HG03103 (cell line): ENCODE measurements at regions not wholly inside any gene's neighbourhood (a gene's known extent, or its start where the extent isn't known, plus 50 kb on each side); places are given as distances from the start of the nearest gene placed in this dataset.

Experiments used
- ATAC-seq: cut with Tn5 transposase; IDR thresholded peaks from one replicate; pipeline ENCODE4 v1.9.1; 2021; ENCODE audit warnings: low read depth; ENCODE audit not compliant: unreplicated experiment

DNA sequence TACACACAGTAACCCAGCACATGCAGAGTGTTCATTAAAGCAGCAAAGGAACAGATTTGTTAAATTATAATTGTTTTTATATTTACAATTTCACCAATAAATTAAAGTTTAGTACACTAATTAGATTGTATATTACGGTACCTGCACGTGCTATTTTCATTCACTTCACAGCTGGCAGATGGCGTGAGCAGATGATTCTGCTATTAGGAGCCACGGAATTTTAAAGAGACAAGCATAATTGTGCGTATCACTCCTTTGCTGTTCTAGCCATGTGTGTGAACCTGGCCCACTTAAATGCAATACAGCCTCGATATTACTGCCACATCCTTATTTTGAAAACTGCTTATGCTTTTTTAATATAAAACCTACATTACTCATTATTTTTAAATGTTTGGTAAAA is 332.8 kb upstream of the SOX11 start:
- no peak for ATAC-seq

DNA sequence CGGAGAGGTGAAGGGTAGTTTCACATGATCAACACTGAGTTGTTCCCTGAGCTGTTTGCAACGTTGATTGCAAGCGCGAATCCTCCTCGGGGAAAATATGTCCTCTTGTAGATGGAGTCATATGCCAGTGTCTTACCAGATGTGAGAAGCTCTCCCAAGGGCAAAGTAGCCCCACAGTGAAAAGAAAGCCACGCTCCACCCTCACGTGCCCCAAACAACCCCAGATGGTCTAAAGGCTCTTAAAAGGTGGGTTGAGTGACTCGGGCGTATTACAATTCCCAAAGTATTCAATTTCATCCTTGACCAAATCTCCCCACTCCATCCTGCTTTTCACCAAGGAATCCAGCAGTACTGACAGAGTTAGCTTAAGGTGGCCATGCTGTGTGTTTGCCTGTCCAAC is 332.1 kb upstream of the SOX11 start:
- no peak for ATAC-seq

DNA sequence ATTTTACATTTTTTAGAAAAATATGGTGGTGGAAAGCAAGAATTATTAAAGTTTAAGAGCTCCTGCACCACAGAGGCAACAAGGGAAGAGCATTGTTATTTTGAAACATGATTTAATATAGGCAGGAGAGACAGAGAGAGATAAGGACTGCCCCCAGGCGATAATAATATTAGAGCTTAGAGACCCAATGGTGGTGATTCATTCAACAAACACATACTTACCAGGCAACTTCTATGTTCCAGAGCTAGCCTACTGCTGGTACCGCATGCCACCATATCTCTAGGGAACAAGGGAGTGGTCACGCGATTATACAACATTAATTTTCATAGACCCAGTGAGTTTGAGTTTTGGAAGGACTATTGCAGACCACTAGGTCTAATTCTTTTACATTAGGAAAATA is 327.8 kb upstream of the SOX11 start:
- no peak for ATAC-seq

DNA sequence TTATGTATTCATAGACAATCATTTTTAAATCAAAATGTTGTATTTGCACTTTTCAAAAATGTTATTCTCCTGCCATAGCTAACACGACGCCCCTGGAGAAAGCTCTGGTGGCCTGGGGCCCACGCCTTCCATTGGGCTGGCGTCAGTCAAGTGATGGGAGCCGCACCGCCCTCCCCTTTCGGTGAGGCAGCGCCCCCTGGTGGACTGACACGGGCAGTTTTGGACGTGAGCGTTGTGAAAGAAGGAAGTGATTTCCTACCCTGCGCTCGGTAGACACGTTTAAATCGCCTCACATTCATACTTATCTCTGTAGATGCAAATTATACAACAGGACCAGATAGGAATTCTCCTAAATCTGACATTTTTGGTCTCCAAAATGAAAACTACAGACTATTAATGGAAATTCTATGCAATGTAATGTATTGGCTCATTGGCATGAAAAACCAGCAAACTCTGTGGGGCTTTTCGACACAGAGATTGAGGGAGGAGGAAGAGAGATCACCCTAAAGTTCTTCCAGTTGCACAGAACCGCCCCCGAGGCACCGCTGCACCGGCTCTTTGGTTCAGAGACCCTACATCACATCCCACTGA is 326.2 kb upstream of the SOX11 start:
- ATAC-seq, result peak; percentile 94

DNA sequence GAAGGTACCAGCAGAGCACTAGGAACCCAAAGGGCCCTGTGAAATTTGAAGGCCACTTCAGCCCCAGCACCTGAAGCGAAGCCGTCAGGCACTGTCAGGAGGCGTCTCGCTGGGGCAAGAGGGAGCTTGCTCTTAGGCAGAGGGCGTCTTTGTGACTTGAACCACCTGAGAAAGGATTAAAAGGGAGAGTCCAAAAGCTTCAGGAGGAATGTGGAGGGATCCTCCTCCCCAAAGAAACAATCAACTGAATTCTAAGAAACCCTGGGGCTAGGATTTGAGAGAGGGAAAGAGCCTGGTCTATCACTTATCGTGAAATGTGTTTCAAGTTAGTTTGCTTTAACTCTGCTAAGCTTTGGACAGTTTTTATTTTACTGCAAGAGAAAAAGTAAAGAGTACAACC is 324.9 kb upstream of the SOX11 start:
- no peak for ATAC-seq

DNA sequence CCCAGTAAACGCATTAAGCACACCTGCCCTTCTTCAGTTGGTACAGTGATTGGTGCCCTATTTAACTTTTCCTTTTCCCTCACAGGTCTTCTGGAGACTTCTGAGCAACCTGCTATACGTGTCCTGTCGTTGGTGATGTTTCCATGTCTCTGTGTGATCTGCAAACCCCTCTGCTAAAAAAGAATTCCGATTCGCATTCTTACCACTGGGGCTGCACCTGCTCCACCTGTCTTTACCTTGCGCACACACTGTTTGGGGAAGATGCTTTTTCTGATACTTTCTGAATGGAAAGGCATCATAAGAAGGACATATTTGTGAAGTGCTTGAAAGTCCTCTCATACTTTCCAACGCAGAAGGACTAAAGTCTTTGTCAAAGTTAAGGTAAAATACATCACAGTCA is 323.9 kb upstream of the SOX11 start:
- no peak for ATAC-seq

DNA sequence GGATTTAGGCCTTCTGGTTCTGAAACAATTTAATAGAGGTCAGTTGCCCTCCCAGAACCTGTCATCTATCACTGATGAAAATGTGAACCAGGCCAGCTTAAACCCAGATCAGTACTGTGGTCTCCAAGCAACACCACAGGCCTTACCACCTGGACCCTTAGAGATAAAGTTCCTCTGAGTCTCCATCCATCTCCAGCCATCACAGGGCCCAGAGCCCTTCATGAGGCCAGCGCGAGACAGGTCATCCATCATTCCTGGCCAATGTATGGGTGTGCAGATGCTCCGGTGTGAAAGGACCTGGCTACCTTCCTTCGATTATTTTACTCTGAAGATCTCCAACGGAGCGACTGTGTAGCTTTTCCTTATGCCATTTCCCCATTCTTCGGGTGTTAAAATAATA is 322.7 kb upstream of the SOX11 start:
- ATAC-seq, result no peak

DNA sequence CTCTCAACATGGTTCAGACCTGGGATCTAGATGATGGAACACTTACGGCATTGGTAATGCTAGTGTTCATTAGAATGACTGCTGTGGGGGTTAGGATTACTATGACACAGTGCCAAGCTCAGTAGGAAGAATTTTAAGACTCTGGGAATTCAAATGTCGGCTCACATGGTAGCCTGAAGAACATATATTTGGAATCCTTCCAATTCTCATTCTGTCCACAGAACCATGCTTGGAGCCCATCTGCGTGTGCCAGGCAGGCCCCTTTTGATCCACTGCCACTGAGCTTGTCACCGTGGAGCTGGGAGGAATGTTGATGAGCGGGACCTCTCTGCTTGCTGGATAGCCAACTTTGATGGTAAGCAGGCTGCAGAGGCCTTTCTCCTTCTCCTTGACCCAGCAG is 322.0 kb upstream of the SOX11 start:
- ATAC-seq, result no peak

DNA sequence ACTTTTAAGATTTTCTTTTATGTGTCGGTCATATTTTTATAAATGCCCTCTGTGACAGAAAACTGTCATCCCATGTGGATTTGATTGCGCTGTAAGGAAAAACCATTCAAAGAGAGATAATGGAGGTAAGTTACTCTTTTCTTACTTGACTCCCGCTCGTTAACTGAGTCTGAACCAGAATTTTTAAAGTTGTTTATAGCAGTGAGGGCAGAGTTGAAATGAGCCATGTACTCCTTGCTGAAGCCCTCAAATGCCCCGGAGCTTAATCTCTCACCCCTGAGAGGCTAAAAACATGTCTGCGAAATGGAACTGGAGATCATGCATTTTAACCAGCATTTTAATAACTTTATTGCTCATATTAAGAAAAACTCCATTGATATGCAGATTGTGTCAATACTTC is 320.0 kb upstream of the SOX11 start:
- ATAC-seq, result no peak

DNA sequence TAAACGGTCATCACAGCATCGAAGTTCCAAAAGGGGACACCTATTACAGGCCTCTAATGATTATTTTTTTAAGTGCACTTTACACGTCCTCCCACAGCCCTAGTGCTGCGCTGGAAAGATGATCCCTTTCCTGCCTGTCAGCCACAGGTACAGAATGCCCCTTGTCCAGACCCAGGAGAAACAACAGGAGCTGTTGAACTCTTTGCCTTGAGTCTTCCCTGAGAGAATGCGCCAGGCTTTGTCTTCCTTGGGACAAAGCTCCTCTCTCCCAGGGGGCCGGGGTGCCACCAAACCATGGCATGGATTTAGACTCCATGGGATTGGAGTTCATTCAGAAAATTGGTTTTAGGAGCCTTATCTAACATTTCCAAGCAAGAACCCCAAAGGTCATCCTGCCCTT is 319.0 kb upstream of the SOX11 start:
- no peak for ATAC-seq

DNA sequence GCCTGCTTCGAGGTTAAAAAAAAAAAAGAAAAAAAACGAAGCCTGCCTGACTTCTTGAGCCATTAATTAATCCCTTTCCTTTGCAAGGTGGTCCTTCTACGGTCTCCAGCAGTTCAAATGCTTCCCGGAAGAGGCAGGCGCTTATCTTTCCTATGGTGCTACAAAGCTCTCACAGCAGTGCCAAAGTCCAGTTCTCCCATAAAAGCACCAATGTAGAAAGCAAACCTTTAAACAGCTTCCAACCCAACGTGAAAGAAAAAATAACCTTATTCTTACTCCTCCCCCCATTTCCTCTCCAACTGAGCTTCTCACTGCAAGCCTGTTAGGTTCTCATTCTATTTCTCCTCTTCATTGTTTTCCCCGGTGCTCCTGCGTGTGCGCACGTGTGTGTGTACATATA is 317.4 kb upstream of the SOX11 start:
- no peak for ATAC-seq

DNA sequence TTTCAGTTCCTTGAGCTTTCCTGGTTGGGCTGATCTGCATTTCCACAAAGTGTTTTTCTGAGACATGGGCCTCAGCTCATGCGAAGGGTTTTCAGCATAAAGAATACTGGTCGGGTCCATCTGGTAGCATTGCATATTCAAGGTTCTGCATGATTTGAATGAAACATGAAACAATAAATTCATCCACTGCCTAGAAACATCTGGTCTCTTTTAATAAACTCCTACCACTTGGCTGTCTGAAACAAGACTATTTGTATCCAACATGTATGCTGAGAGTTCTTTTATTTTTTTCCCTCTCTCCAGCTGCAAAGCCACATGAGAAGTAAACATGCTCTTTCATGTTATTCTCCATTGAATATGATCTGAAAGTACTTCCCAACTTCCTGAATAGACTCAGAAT is 314.9 kb upstream of the SOX11 start:
- ATAC-seq, result no peak

DNA sequence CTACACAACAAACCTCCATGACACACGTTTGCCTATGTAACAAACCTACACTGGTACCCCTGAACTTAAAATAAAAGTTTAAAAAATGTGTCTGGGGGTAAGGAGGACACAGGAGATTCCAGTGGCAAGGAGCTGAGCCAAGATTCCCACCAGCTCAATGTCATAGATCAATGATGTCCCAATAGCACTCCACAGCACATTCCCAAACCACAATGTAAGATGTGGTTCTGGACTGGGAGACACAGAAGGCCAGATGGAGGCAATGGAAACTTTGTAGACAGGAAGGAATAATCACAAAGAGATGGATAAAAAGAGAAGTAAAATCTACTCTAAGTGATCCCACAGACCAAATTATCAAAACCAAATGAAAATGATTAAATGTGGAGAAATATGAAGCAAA is 312.4 kb upstream of the SOX11 start:
- no peak for ATAC-seq

DNA sequence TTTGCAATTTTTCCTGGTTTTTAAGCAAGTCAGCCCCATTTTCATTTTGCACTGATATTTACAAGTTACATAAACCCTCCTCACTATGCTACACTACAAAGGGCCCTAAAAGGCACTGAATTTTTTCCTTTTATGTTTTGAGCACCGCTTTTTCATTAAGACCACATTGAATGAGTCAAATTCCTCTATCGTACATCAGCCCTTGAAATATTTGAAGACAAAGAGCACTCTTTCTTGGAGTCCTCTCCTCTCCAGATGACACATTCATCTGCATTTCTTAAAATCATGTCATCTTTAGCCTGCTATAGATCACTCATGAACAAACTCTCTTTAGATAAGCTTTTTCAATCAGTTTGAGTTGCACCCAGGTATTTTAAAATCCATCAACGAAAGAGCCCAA is 306.6 kb upstream of the SOX11 start:
- ATAC-seq, result no peak

DNA sequence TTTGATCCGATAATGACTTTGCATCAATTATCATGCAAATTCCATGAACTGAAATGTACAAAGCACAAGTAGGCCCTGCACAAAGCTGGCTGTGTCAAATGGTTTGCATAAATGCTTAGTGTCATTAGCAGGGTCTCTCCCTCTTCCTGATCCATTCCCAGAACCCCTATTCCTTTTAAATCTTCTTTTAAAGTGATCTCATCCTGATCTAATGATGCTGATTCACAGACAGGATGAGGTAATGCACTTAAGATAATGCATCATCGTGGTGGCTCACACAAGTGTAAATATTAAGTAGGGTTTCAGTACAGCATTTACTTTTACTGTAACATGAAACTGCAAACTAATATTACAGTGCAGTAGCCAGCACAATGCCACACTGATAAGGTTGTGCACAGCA is 304.8 kb upstream of the SOX11 start:
- ATAC-seq, result no peak

DNA sequence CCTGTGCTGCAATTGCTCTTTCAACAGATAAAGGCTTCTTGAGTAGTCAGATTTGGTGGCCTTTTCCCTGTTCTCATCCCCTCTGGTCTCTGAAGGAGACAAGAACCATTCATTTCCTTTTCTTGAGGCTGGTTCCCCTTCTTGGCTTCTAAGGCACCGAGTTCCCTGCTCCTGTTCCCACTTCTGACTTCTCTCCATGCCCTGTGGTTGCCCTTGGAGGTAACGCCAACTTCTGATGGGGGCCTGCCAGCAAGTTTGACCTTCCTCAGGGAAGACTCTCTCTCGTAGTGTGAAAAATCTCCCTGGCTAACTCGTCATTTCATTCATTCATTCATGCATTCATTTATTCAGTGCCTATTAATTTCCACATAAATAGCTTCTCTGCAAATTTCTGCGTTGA is 302.4 kb upstream of the SOX11 start:
- ATAC-seq, result no peak

DNA sequence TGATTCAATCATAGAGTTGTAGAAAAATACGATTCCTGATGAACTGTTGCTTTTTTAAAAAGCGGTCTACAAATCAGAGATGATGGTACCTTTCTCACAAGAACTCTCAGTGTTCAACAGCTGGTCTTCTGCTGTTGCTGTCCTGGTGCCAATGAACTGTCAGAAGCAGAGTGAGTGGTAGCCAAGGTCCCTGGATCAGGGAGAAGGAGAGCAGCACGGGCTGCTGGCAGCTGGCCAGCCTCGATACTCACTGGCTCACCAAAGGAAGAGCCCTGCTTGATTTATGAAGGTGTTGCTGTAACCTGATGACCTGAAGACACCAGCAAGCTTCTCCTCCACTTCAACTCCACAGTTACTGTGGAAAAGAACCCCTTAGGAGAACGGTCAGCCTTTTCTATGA is 300.8 kb upstream of the SOX11 start:
- ATAC-seq, result no peak

DNA sequence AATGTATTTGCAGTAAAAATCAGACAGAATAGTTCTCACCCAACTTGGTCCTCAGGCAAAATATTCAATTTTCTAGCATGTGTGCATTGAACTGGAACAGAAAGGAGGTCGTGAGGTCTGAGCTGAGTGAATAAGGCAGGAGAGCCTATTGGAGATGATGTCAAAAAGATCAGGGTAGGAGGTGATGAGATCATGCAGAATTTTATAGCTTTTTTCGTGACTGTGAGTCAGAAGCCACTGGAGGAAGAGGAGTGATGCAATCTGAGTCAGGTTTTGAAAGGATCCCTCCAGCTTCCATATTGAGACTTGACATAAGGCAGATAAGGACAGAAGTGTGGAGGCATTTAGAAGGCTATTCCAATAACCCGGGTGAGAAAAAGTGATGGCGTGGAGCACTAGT is 299.5 kb upstream of the SOX11 start:
- no peak for ATAC-seq

DNA sequence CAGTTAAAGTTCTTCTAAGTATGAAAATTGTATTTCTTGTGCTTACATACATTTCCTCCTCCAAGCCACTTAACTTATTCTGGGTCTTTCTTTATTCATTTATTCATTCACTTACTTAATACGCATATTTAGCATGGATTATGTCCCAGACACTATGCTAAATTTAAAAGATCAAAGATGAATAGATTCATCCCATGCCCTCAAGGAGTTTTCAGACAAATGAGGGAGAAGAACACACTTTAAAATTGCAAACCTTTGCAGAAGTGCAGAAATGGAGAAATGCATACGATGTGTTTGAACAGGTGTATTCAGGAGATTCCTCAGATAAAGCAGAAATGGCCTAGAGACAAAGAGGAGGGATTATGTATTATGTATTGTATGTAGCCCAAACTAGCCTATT is 298.7 kb upstream of the SOX11 start:
- ATAC-seq, result no peak

DNA sequence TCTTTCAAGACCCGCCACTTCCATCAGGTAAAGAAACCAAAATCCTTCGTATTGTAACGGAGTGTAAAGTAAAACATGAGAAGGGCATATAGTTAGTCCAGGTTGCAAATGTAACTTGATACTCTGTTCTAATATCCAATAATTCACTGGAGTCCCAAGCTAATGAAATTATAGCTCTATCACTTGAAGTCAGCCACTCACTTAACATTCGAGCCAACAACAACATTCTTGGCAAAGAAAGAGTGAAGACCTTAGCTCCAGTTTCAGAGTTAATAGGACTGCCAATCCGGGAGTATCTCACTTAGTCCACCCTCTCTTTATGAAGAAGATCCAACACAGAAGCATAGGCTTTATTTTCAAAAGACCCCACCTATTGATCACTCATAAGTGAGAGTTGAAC is 298.0 kb upstream of the SOX11 start:
- ATAC-seq, result no peak

DNA sequence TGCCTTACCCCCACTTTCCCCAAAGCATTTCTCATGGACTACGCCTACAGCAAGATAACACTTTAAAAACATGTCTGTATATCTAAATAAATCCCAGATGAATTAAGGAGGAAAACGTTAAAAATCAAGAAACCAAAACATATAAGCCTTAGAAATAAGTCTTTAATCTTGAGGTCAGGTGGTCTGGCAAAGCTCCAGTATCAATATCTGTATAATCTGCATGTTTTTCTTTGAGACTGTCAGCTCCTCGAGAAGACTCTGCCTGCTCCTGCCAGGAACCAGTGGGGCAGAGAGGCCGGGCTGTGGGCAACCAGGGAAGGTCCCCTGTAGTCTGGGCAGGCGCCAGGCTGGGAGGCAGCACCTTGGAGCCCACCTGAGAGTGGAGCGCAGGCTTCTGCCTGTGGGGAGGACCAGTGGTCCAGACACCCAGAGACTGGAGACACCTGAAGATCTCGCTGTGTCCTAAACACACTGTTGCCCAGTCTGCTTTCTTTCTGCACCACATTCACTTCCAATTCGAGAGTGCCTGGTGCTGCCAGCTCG is 291.0 kb upstream of the SOX11 start:
- no peak for ATAC-seq

DNA sequence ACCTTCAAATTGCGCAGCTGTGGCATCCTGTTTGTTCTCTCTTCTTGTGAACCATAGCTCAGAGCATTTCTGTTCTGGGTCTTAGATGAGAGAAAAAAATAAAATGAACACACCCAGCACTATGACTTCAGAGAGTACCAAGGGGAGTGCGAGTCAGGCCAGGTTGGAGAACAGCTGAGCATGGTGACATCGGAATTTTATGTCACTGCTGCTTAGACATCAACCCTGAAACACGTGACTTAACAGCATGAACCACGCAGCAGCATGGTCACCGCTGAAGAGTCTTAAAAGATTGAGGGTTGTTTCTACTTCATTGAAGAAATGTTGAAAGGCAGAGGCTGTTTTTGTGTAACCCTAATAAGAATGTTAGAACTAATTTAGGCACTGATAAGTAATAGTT is 288.8 kb upstream of the SOX11 start:
- ATAC-seq, result no peak

DNA sequence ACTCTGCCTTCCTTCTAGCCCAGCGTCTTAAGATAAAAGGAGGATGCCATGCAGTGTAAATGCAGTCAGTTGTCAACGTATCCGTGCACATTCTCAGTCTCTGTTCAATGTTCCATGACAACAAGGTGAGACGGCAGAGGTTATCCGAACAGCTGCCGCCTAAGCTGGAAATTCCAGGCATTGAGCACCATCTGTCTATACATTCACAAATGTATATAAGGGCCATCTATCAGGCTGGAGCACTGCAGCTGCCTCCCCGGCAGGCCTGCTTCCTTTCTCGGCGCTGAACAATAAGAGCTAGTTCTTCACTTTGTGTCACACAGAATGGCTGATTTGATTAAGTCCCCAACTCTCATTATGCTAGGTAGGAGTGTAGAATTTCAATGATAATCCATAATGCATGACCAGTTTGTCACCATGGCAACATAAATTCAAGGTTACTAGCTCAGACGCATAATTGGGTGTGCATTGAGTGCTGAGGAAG is 282.2 kb upstream of the SOX11 start:
- ATAC-seq, result no peak
